ENCODE measurements at regions not wholly inside any gene's neighbourhood (a gene's known extent, or its start where the extent isn't known, plus 50 kb on each side); places are given as distances from the start of the nearest gene placed in this dataset.

DNA sequence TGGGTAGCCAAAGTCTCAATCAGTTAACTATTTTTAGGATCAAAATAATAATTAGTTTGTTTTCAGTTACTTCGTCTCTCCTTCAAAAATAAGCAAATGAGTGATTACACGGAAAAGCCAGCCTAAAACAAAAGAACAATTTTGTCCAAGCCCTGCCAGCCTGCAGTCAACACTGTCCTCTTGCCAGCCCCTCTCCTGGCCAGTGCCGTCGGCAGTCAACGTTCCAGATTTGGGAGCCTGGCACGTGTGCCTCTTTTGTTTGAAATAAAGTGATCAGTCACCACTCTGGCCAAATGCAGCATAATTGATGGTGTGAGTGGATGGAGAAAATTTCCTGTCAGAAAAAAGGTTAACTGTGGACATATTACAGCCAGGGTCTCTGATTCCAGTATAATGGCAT, 260.6 kb upstream of the SKOR2 start:
- TF ChIP-seq, protein P1, sequence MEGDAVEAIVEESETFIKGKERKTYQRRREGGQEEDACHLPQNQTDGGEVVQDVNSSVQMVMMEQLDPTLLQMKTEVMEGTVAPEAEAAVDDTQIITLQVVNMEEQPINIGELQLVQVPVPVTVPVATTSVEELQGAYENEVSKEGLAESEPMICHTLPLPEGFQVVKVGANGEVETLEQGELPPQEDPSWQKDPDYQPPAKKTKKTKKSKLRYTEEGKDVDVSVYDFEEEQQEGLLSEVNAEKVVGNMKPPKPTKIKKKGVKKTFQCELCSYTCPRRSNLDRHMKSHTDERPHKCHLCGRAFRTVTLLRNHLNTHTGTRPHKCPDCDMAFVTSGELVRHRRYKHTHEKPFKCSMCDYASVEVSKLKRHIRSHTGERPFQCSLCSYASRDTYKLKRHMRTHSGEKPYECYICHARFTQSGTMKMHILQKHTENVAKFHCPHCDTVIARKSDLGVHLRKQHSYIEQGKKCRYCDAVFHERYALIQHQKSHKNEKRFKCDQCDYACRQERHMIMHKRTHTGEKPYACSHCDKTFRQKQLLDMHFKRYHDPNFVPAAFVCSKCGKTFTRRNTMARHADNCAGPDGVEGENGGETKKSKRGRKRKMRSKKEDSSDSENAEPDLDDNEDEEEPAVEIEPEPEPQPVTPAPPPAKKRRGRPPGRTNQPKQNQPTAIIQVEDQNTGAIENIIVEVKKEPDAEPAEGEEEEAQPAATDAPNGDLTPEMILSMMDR (conservative IDR thresholded peaks at IDR 0.05): no peak
- no peak for TF ChIP-seq ZFX (IDR thresholded peaks at IDR 0.05)
